Panc1 (cell line): ENCODE measurements at regions not wholly inside any gene's neighbourhood (a gene's known extent, or its start where the extent isn't known, plus 50 kb on each side); places are given as distances from the start of the nearest gene placed in this dataset.

ENCODE experiments used
- ATAC-seq: fragments of 200-7000 bp; cut with Tn5 transposase; 2 replicates; pipeline ENCODE4 v1.9.1; 2020; ENCODE audit warnings: mild to moderate bottlenecking, moderate library complexity
- BruUV-seq: library from RNA; stranded (reverse); fragments of 400-500 nt; replicated peaks from 2 replicates; lab custom pipeline; 2021; lab: Mats Ljungman, UMichigan
- CTCF ChIA-PET: fragments of 300-600 bp; sonication (Branson Sonifier 250); formaldehyde crosslinking; loops from one replicate; lab custom pipeline; 2022; ENCODE audit warnings: antibody characterized with exemption; lab: Charles Lee
- POLR2A ChIA-PET: fragments of 300-600 bp; sonication (Branson Sonifier 250); formaldehyde crosslinking; loops from one replicate; lab custom pipeline; 2022; ENCODE audit warnings: antibody characterized with exemption; lab: Charles Lee
- DNase-seq: peaks from one replicate; pipeline ENCODE4 v3.0.0-alpha.2; 2010; ENCODE audit warnings: low read depth, low spot score
- H3K27ac ChIP-seq: 2 replicates; pipeline ENCODE4 v1.5.1; 2011; ENCODE audit warnings: mild to moderate bottlenecking, low read length, inconsistent platforms
- H3K27me3 ChIP-seq: fragments of 200-500 bp; sonication (Bioruptor generic); 2 replicates; pipeline ENCODE4 v1.6.0; 2014; ENCODE audit warnings: low read length, inconsistent platforms; ENCODE audit not compliant: control insufficient read depth, insufficient read depth
- H3K36me3 ChIP-seq: fragments of 200-500 bp; sonication (Bioruptor generic); 2 replicates; pipeline ENCODE4 v1.5.1; 2014; ENCODE audit warnings: inconsistent platforms, mild to moderate bottlenecking, low read length, moderate library complexity; ENCODE audit not compliant: control insufficient read depth, insufficient read depth
- H3K4me1 ChIP-seq: 2 replicates; pipeline ENCODE4 v1.5.1; 2011; ENCODE audit warnings: inconsistent platforms, mild to moderate bottlenecking, low read length, moderate library complexity; ENCODE audit not compliant: control insufficient read depth, insufficient read depth
- H3K4me3 ChIP-seq, 2 experiments: 2 replicates each; pipeline ENCODE4 v1.5.1; 2011 to 2012; ENCODE audit warnings: low read depth in 2 of 2, low read length in 2 of 2, mild to moderate bottlenecking in 2 of 2, inconsistent platforms in 1 of 2, moderate library complexity in 1 of 2
- H3K9me3 ChIP-seq: fragments of 200-500 bp; sonication (Bioruptor generic); 2 replicates; pipeline ENCODE4 v1.5.1; 2014; ENCODE audit warnings: low read depth, mild to moderate bottlenecking, inconsistent platforms, low read length, moderate library complexity; ENCODE audit not compliant: control insufficient read depth, insufficient read depth
- POLR2AphosphoS5 ChIP-seq: IDR thresholded peaks from 2 replicates; pipeline ENCODE4 v1.6.1; 2012; ENCODE audit warnings: mild to moderate bottlenecking, low read depth, low read length, moderate library complexity
- SIN3A ChIP-seq: IDR thresholded peaks from 2 replicates; pipeline ENCODE4 v1.6.1; 2012; ENCODE audit warnings: low read depth, mild to moderate bottlenecking, low read length, moderate library complexity, borderline replicate concordance; ENCODE audit not compliant: insufficient read depth
- TCF7L2 ChIP-seq: IDR thresholded peaks from 2 replicates; pipeline ENCODE4 v1.6.1; 2011; ENCODE audit warnings: mild to moderate bottlenecking, low read depth, low read length, inconsistent platforms
- in situ Hi-C: cut with HindIII; loops from 2 replicates; pipeline ENCODE4 v1.10.0; 2016; ENCODE audit warnings: low sequenced_read_pairs, low pct_unique_long_range_greater_than_20kb
- intact Hi-C: fragments of 100-400 bp; cut with micrococcal nuclease; formaldehyde crosslinking; loops from one replicate; pipeline ENCODE4 v1.10.0; 2022; ENCODE audit not compliant: unreplicated experiment
- TF ChIP-seq, protein P1 (sequence below), 2 experiments: IDR thresholded peaks; 2 replicates each; pipeline ENCODE4 v1.6.1; 2011 to 2012; ENCODE audit warnings: low read depth in 2 of 2, control low read depth in 1 of 2, low read length in 1 of 2, mild to moderate bottlenecking in 1 of 2, moderate library complexity in 1 of 2; ENCODE audit not compliant: insufficient read depth in 1 of 2
- TF ChIP-seq, protein P2 (sequence below): fragments of 450-650 bp; IDR thresholded peaks from 2 replicates; pipeline ENCODE4 v1.5.1; 2017; ENCODE audit warnings: mild to moderate bottlenecking

DNA sequence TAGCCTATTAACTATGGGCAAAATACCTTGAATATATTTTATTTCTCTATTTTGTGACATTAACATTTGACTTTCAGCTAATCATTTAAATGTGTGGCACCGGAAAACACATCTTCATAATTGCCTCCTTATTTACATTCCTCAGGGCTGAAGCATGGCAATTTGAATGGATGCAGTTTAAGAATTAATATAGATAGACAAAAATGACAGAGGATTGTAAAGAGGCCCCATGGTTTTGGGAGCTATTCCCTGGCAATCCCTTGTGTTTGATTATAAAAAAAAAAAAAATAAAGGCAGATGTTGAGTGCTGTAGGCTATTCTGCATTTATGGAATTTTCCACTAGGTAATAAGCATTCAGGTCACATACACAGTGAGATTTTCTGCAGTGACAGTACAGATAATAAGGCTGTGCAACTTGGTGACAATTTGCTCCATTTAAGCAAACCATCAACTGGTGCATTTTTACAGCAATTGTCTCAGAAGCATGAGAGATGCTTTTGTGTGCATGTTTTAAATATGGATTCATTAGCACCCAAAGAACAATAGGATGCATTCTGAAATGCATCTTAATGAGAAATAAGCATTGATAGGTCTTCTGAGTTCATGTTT, 123.2 kb upstream of the SLC38A4 start:
- H3K4me1 ChIP-seq: no peaks in the 10 kb centered on the region
- TF ChIP-seq, protein P1, sequence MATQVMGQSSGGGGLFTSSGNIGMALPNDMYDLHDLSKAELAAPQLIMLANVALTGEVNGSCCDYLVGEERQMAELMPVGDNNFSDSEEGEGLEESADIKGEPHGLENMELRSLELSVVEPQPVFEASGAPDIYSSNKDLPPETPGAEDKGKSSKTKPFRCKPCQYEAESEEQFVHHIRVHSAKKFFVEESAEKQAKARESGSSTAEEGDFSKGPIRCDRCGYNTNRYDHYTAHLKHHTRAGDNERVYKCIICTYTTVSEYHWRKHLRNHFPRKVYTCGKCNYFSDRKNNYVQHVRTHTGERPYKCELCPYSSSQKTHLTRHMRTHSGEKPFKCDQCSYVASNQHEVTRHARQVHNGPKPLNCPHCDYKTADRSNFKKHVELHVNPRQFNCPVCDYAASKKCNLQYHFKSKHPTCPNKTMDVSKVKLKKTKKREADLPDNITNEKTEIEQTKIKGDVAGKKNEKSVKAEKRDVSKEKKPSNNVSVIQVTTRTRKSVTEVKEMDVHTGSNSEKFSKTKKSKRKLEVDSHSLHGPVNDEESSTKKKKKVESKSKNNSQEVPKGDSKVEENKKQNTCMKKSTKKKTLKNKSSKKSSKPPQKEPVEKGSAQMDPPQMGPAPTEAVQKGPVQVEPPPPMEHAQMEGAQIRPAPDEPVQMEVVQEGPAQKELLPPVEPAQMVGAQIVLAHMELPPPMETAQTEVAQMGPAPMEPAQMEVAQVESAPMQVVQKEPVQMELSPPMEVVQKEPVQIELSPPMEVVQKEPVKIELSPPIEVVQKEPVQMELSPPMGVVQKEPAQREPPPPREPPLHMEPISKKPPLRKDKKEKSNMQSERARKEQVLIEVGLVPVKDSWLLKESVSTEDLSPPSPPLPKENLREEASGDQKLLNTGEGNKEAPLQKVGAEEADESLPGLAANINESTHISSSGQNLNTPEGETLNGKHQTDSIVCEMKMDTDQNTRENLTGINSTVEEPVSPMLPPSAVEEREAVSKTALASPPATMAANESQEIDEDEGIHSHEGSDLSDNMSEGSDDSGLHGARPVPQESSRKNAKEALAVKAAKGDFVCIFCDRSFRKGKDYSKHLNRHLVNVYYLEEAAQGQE (IDR thresholded peaks at IDR 0.05; ENCODE audit: insufficient read depth in 1 of 2, low read depth in 2 of 2, low read length in 1 of 2): no peak
- TF ChIP-seq POLR2AphosphoS5: no peak
- no peak for TF ChIP-seq SIN3A
- no peak for TF ChIP-seq TCF7L2
- TF ChIP-seq, protein P2, sequence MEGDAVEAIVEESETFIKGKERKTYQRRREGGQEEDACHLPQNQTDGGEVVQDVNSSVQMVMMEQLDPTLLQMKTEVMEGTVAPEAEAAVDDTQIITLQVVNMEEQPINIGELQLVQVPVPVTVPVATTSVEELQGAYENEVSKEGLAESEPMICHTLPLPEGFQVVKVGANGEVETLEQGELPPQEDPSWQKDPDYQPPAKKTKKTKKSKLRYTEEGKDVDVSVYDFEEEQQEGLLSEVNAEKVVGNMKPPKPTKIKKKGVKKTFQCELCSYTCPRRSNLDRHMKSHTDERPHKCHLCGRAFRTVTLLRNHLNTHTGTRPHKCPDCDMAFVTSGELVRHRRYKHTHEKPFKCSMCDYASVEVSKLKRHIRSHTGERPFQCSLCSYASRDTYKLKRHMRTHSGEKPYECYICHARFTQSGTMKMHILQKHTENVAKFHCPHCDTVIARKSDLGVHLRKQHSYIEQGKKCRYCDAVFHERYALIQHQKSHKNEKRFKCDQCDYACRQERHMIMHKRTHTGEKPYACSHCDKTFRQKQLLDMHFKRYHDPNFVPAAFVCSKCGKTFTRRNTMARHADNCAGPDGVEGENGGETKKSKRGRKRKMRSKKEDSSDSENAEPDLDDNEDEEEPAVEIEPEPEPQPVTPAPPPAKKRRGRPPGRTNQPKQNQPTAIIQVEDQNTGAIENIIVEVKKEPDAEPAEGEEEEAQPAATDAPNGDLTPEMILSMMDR: no peak
- intact Hi-C loops (loop anchor here (10.0 kb wide), 1 partner anchor 66 kb away; no protein-coding TSS in a partner anchor), in situ Hi-C loops (no loop called here)
- no TSS peak for BruUV-seq
- H3K9me3 ChIP-seq: no peaks in the 10 kb centered on the region
- H3K27me3 ChIP-seq: no peaks in the 10 kb centered on the region; the same call in 1 of the 2 replicates
- H3K27ac ChIP-seq: no peak overlapping the region
- DNase-seq (no peak), ATAC-seq (no peak)
- H3K4me3 ChIP-seq: no peak overlapping the region
- no peaks in the 10 kb centered on the region for H3K36me3 ChIP-seq
- ChIA-PET POLR2A (no interaction called here), CTCF (no interaction called here)

DNA sequence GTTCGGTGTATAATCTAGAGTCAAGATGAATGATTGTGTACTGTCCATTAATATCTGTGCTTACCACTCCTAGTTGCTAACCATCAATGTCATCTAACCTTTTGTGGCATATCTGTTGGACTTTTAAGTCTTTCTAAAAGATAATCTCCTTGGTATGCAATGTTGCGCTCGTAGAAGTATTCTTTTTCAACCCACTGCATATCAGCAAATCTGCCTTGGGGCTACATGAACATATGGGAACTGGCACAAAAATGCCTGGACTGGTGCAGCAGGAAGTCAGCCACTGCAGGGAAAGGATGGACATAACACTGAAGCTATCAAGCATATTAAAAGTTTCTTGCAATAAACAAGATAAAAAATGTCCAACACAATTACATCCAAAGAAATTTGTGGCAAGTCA, 124.3 kb upstream of the SLC38A4 start:
- in situ Hi-C loops (no loop called here), intact Hi-C loops (no loop called here)
- DNase-seq (no peak), ATAC-seq (no peak)
- TF ChIP-seq TCF7L2 (no peak), SIN3A (no peak), POLR2AphosphoS5 (no peak)
- TF ChIP-seq, protein P1 (IDR thresholded peaks at IDR 0.05; ENCODE audit: insufficient read depth in 1 of 2, low read depth in 2 of 2, low read length in 1 of 2): no peak
- TF ChIP-seq, protein P2: no peak
- H3K27me3 ChIP-seq: no peaks in the 10 kb centered on the region; the same call in 1 of the 2 replicates
- BruUV-seq: no TSS peak
- no peak overlapping the region for H3K27ac ChIP-seq
- H3K4me3 ChIP-seq: no peak overlapping the region
- no peaks in the 10 kb centered on the region for H3K36me3 ChIP-seq
- POLR2A ChIA-PET: no interaction called here
- no peaks in the 10 kb centered on the region for H3K9me3 ChIP-seq
- H3K4me1 ChIP-seq: no peaks in the 10 kb centered on the region
- CTCF ChIA-PET: no interaction called here
